ENCODE measurements at regions not wholly inside any gene's neighbourhood (a gene's known extent, or its start where the extent isn't known, plus 50 kb on each side); places are given as distances from the start of the nearest gene placed in this dataset.

- no peak for TF ChIP-seq POLR2A (IDR thresholded peaks at IDR 0.05; ENCODE audit: low read depth, low read length)
- TF ChIP-seq SPI1 (IDR thresholded peaks at IDR 0.05; ENCODE audit: low read depth, low read length) = no peak
- no peak for TF ChIP-seq POLR2AphosphoS5 (IDR thresholded peaks at IDR 0.05; ENCODE audit: low read depth, low read length)
Measured at GRCh38 chr18:71942433-71942832, 601.7 kb downstream of the CBLN2 start.

Data from GM12891 (cell line).